ENCODE measurements at regions not wholly inside any gene's neighbourhood (a gene's known extent, or its start where the extent isn't known, plus 50 kb on each side); places are given as distances from the start of the nearest gene placed in this dataset.
"Not testable (repeated sequence)": the region's sequence is repeated elsewhere in the genome, so short reads cannot be mapped to it uniquely, and the experiment has no call there.

GRCh38 chr2:223467196-223467595 is 135.0 kb downstream of the SCG2 start:
- DNase-seq (no peak), ATAC-seq (no peak)

- DNase-seq (no peak), ATAC-seq (no peak)
These were observed 132.7 kb downstream of the SCG2 start for GRCh38 chr2:223469270-223470046.

GRCh38 chr2:223470602-223471001 is 131.6 kb downstream of the SCG2 start:
- ATAC-seq (no peak), DNase-seq (no peak)

GRCh38 chr2:223472771-223473170 is 129.4 kb downstream of the SCG2 start:
- ATAC-seq (no peak), DNase-seq (no peak)

GRCh38 chr2:223474893-223475292 is 127.3 kb downstream of the SCG2 start:
- DNase-seq (no peak), ATAC-seq (no peak)

- no peak for ATAC-seq
- no peak for DNase-seq
These were observed 126.3 kb downstream of the SCG2 start for GRCh38 chr2:223475901-223476300.

- no peak for ATAC-seq
- no peak for DNase-seq
These were observed 124.8 kb downstream of the SCG2 start for GRCh38 chr2:223477318-223477717.

- no peak for DNase-seq
- no peak for ATAC-seq
These were observed 120.7 kb downstream of the SCG2 start for GRCh38 chr2:223481486-223481885.

GRCh38 chr2:223486751-223487150 is 115.4 kb downstream of the SCG2 start:
- ATAC-seq (no peak), DNase-seq (no peak)

GRCh38 chr2:223487214-223487846 is 114.8 kb downstream of the SCG2 start:
- ATAC-seq = no peak

GRCh38 chr2:223488814-223489213 is 113.3 kb downstream of the SCG2 start:
- no peak for ATAC-seq
- DNase-seq = no peak

More at GRCh38 chr2:223487214-223487846, 114.8 kb downstream of the SCG2 start:
- no peak for DNase-seq

GRCh38 chr2:223494496-223494895 is 107.7 kb downstream of the SCG2 start:
- ATAC-seq (no peak), DNase-seq (no peak)

GRCh38 chr2:223494942-223495341 is 107.2 kb downstream of the SCG2 start:
- ATAC-seq = no peak
- no peak for DNase-seq

GRCh38 chr2:223496853-223497252 is 105.3 kb downstream of the SCG2 start:
- not testable (repeated sequence) for DNase-seq, ATAC-seq

GRCh38 chr2:223500709-223501108 is 101.5 kb downstream of the SCG2 start:
- ATAC-seq (no peak), DNase-seq (no peak)

GRCh38 chr2:223501641-223502040 is 100.5 kb downstream of the SCG2 start:
- ATAC-seq (no peak), DNase-seq (no peak)

- no peak for ATAC-seq
- DNase-seq = no peak
These were observed 98.4 kb downstream of the SCG2 start for GRCh38 chr2:223503746-223504145.

GRCh38 chr2:223508372-223508771 is 93.8 kb downstream of the SCG2 start:
- no peak for DNase-seq
- ATAC-seq = no peak

- DNase-seq = no peak
- no peak for ATAC-seq
These were observed 91.4 kb downstream of the SCG2 start for GRCh38 chr2:223510713-223511112.

- DNase-seq (no peak), ATAC-seq (no peak)
These were observed 91.0 kb downstream of the SCG2 start for GRCh38 chr2:223511168-223511567.

GRCh38 chr2:223513771-223514455 is 88.2 kb downstream of the SCG2 start:
- no peak for ATAC-seq
- no peak for DNase-seq

- DNase-seq = no peak
These were observed 82.7 kb downstream of the SCG2 start for GRCh38 chr2:223519471-223519870.

GRCh38 chr2:223522796-223523195 is 79.4 kb downstream of the SCG2 start:
- ATAC-seq = no peak
- no peak for DNase-seq

More at GRCh38 chr2:223519471-223519870, 82.7 kb downstream of the SCG2 start:
- ATAC-seq = no peak

Measured in stimulated activated naive CD8-positive, alpha-beta T cell treated with anti-CD3 and anti-CD28 coated beads, Interleukin-15, Interleukin-2, amounts not matched to agents 100 U/mL and 50 U/mL, for 24 hours (primary cell).